ENCODE measurements at regions not wholly inside any gene's neighbourhood (a gene's known extent, or its start where the extent isn't known, plus 50 kb on each side); places are given as distances from the start of the nearest gene placed in this dataset.
"Not testable (repeated sequence)": the region's sequence is repeated elsewhere in the genome, so short reads cannot be mapped to it uniquely, and the experiment has no call there.

GRCh38 chr5:104551628-104552027 lies 989.0 kb upstream of the NUDT12 start:
- DNase-seq (ENCODE audit: low read depth): no peak
- no peak for TF ChIP-seq CTCF (conservative IDR thresholded peaks at IDR 0.05; ENCODE audit: low read depth, low read length)
- no peak overlapping the region for H3K4me3 ChIP-seq (ENCODE audit: low read depth, low read length)

- not testable (repeated sequence) for DNase-seq (ENCODE audit: low read depth); H3K4me3 ChIP-seq (ENCODE audit: low read depth, low read length)
Observed at GRCh38 chr5:104546871-104547270, 984.3 kb upstream of the NUDT12 start.

GRCh38 chr5:104541141-104541785 lies 978.7 kb upstream of the NUDT12 start:
- no peak for DNase-seq (ENCODE audit: low read depth)
- TF ChIP-seq CTCF (conservative IDR thresholded peaks at IDR 0.05; ENCODE audit: low read depth, low read length): no peak
- no peak overlapping the region for H3K4me3 ChIP-seq (ENCODE audit: low read depth, low read length)

GRCh38 chr5:104540448-104540847 lies 977.9 kb upstream of the NUDT12 start:
- DNase-seq (ENCODE audit: low read depth): peak; percentile 92
- no peak overlapping the region for H3K4me3 ChIP-seq (ENCODE audit: low read depth, low read length)
- TF ChIP-seq CTCF (conservative IDR thresholded peaks at IDR 0.05; ENCODE audit: low read depth, low read length): no peak

GRCh38 chr5:104539618-104540350 lies 977.2 kb upstream of the NUDT12 start:
- peak; percentile 8 for DNase-seq (ENCODE audit: low read depth)
- no peak for TF ChIP-seq CTCF (conservative IDR thresholded peaks at IDR 0.05; ENCODE audit: low read depth, low read length)
- no peak overlapping the region for H3K4me3 ChIP-seq (ENCODE audit: low read depth, low read length)

- no peak for DNase-seq (ENCODE audit: low read depth)
- H3K4me3 ChIP-seq (ENCODE audit: low read depth, low read length): no peak overlapping the region
- no peak for TF ChIP-seq CTCF (conservative IDR thresholded peaks at IDR 0.05; ENCODE audit: low read depth, low read length)
Observed at GRCh38 chr5:104538734-104539133, 976.1 kb upstream of the NUDT12 start.

- DNase-seq (ENCODE audit: low read depth): no peak
- no peak overlapping the region for H3K4me3 ChIP-seq (ENCODE audit: low read depth, low read length)
- TF ChIP-seq CTCF (conservative IDR thresholded peaks at IDR 0.05; ENCODE audit: low read depth, low read length): no peak
Observed at GRCh38 chr5:104533498-104533897, 970.9 kb upstream of the NUDT12 start.

Measured in choroid plexus epithelial cell (primary cell).